Transverse colon (tissue), 4 donors: ENCODE measurements at regions not wholly inside any gene's neighbourhood (a gene's known extent, or its start where the extent isn't known, plus 50 kb on each side); places are given as distances from the start of the nearest gene placed in this dataset.
A peak's percentile ranks its signal among the peaks of the same experiment; 100 is the strongest.

Experiments used
- DNase-seq: peaks from one replicate; pipeline ENCODE4 v3.0.0-alpha.2; 2019
- H3K27ac ChIP-seq, 4 donors: fragments of 200-600 bp; sonication (generic); 2 replicates each; pipeline ENCODE4 v1.5.1; 2016 to 2018; ENCODE audit warnings: inconsistent platforms in 4 of 4
- H3K27me3 ChIP-seq: fragments of 200-600 bp; sonication (generic); 2 replicates; pipeline ENCODE4 v1.5.1; 2017; ENCODE audit warnings: inconsistent platforms
- H3K36me3 ChIP-seq, 4 donors: fragments of 200-600 bp; sonication (generic); 2 replicates each; pipeline ENCODE4 v1.5.1; 2017 to 2019; ENCODE audit warnings: inconsistent platforms in 4 of 4
- H3K4me1 ChIP-seq, 4 donors: fragments of 200-600 bp; sonication (generic); 2 replicates each; pipeline ENCODE4 v1.5.1; 2017 to 2020; ENCODE audit warnings: inconsistent platforms in 4 of 4
- H3K4me3 ChIP-seq, 4 donors: fragments of 200-600 bp; sonication (generic); 1 replicate in 1 of 4; 2 replicates in 3 of 4; pipeline versions ENCODE4 v1.5.1 to v1.6.1; 2017 to 2019; ENCODE audit warnings: inconsistent platforms in 4 of 4
- H3K9me3 ChIP-seq, 2 donors: fragments of 200-600 bp; sonication (generic); 2 replicates each; pipeline ENCODE4 v1.5.1; 2017 to 2019; ENCODE audit warnings: inconsistent platforms in 2 of 2
- CTCF ChIP-seq, 5 experiments: fragments of 200-600 bp in 3 of 5; fragments of 450-650 bp in 2 of 5; sonication (generic) in 3 of 5; IDR thresholded peaks; 1 replicate in 2 of 5; 2 replicates in 3 of 5; pipeline ENCODE4 v1.5.1; 2016 to 2017; ENCODE audit warnings: antibody characterized with exemption in 5 of 5, inconsistent platforms in 3 of 5, mild to moderate bottlenecking in 2 of 5, moderate library complexity in 1 of 5
- EP300 ChIP-seq: sonication (generic); formaldehyde crosslinking; IDR thresholded peaks from one replicate; pipeline ENCODE4 v1.6.1; 2017; ENCODE audit warnings: antibody characterized with exemption, low read depth
- POLR2A ChIP-seq: fragments of 450-650 bp; IDR thresholded peaks from one replicate; pipeline ENCODE4 v1.6.1; 2016; ENCODE audit warnings: antibody characterized with exemption, mild to moderate bottlenecking, moderate library complexity
- POLR2AphosphoS5 ChIP-seq, 3 donors: sonication (generic); formaldehyde crosslinking; IDR thresholded peaks; one replicate each; pipeline ENCODE4 v1.6.1; 2016; ENCODE audit warnings: antibody characterized with exemption in 3 of 3
- WGBS, 2 donors: methylation state at CpG; one replicate each; pipeline ENCODE4 v1.1.5; 2018; ENCODE audit warnings: low coverage in 1 of 2; 5-methylcytosine and 5-hydroxymethylcytosine counted together
- in situ Hi-C, 4 donors: fragments of 200-750 bp; cut with MboI; loops; one replicate each; pipeline versions ENCODE4 v1.15.0 to v1.15.1; 2017; ENCODE audit warnings: low sequenced_read_pairs in 3 of 4, low pct_ligation_motif_present in 1 of 4, low pct_unique_long_range_greater_than_20kb in 1 of 4
- intact Hi-C: fragments of 100-400 bp; cut with DNase I; formaldehyde crosslinking; loops from one replicate; pipeline ENCODE4 v1.15.1; 2023; ENCODE audit warnings: low total_unique reads

- intact Hi-C loops = no loop called here
- no peaks in the 10 kb centered on the region for H3K4me1 ChIP-seq
- no peak for DNase-seq
- no peaks in the 10 kb centered on the region for H3K36me3 ChIP-seq
- in situ Hi-C loops = no loop called here
- H3K27me3 ChIP-seq = no peaks in the 10 kb centered on the region
- no peak for TF ChIP-seq POLR2A
- no peak overlapping the region for H3K27ac ChIP-seq
- H3K9me3 ChIP-seq = no peaks in the 10 kb centered on the region
- no peak overlapping the region for H3K4me3 ChIP-seq
- 71 to 100% methylated on average over 1 of the region's 1 CpG for WGBS, 2 donors
Observed at GRCh38 chr13:55219538-55219937, 1921.2 kb upstream of the PRR20A start.

GRCh38 chr13:55229906-55230569, 1910.7 kb upstream of the PRR20A start:
- DNase-seq = no peak
- no peak overlapping the region for H3K4me3 ChIP-seq
- H3K36me3 ChIP-seq = no peaks in the 10 kb centered on the region
- no peaks in the 10 kb centered on the region for H3K4me1 ChIP-seq
- in situ Hi-C loops (no loop called here), intact Hi-C loops (no loop called here)
- no peak overlapping the region for H3K27ac ChIP-seq
- no peaks in the 10 kb centered on the region for H3K27me3 ChIP-seq
- WGBS, 2 donors = 50 to 66% methylated on average over 4 of the region's 4 CpGs
- TF ChIP-seq POLR2A (no peak), CTCF (IDR thresholded peaks at IDR 0.05) (no peak), POLR2AphosphoS5 (IDR thresholded peaks at IDR 0.05) (no peak), EP300 (no peak)
- no peaks in the 10 kb centered on the region for H3K9me3 ChIP-seq

- intact Hi-C loops = no loop called here
- H3K27me3 ChIP-seq = no peaks in the 10 kb centered on the region
- WGBS, 2 donors = 63 to 80% methylated on average over 3 of the region's 3 CpGs
- no peak overlapping the region for H3K27ac ChIP-seq
- DNase-seq = no peak
- no peaks in the 10 kb centered on the region for H3K4me1 ChIP-seq
- H3K4me3 ChIP-seq = no peak overlapping the region
- no peaks in the 10 kb centered on the region for H3K36me3 ChIP-seq
- H3K9me3 ChIP-seq = no peaks in the 10 kb centered on the region
- in situ Hi-C loops = no loop called here
- no peak for TF ChIP-seq CTCF (IDR thresholded peaks at IDR 0.05)
Observed at GRCh38 chr13:55230570-55230908, 1910.2 kb upstream of the PRR20A start.

GRCh38 chr13:55234311-55234710, 1906.4 kb upstream of the PRR20A start:
- H3K27me3 ChIP-seq = no peaks in the 10 kb centered on the region
- H3K9me3 ChIP-seq = no peaks in the 10 kb centered on the region
- no peaks in the 10 kb centered on the region for H3K36me3 ChIP-seq
- intact Hi-C loops = no loop called here
- no peak for DNase-seq
- TF ChIP-seq POLR2AphosphoS5 (IDR thresholded peaks at IDR 0.05) (no peak), CTCF (IDR thresholded peaks at IDR 0.05) (no peak), POLR2A (no peak), EP300 (no peak)
- no peak overlapping the region for H3K4me3 ChIP-seq
- 83 to 86% methylated on average over 3 to 5 of the region's 5 CpGs for WGBS, 2 donors
- no peak overlapping the region for H3K27ac ChIP-seq
- in situ Hi-C loops = no loop called here
- no peaks in the 10 kb centered on the region for H3K4me1 ChIP-seq

GRCh38 chr13:55245005-55245644, 1895.6 kb upstream of the PRR20A start:
- in situ Hi-C loops = no loop called here
- WGBS, 2 donors = 30 to 70% methylated on average over 2 to 4 of the region's 4 CpGs
- intact Hi-C loops = no loop called here

More at GRCh38 chr13:55245005-55245644, 1895.6 kb upstream of the PRR20A start:
- H3K36me3 ChIP-seq = no peaks in the 10 kb centered on the region
- H3K9me3 ChIP-seq = peaks cover 0 to 3% of the 10 kb centered on the region in 2 donors
- TF ChIP-seq POLR2AphosphoS5 (IDR thresholded peaks at IDR 0.05) = no peak
- no peak for TF ChIP-seq EP300
- peak in 1 of 5 experiments; percentile 10 for TF ChIP-seq CTCF (IDR thresholded peaks at IDR 0.05)
- H3K4me3 ChIP-seq = no peak overlapping the region
- H3K27ac ChIP-seq = no peak overlapping the region
- no peaks in the 10 kb centered on the region for H3K27me3 ChIP-seq
- DNase-seq = no peak
- H3K4me1 ChIP-seq = no peaks in the 10 kb centered on the region
